Neural progenitor cell (in vitro differentiated cells): ENCODE measurements at regions not wholly inside any gene's neighbourhood (a gene's known extent, or its start where the extent isn't known, plus 50 kb on each side); places are given as distances from the start of the nearest gene placed in this dataset.

ENCODE experiments used
- DNase-seq: peaks from one replicate; pipeline ENCODE4 v3.0.0-alpha.2; 2016; ENCODE audit warnings: low spot score
- H2AFZ ChIP-seq: fragments of 200-600 bp; sonication (generic); replicated peaks from 2 replicates; pipeline ENCODE4 v1.6.1; 2016; ENCODE audit warnings: antibody characterized with exemption
- H3F3A ChIP-seq: fragments of 200-600 bp; sonication (generic); 2 replicates; pipeline ENCODE4 v1.6.1; 2016; ENCODE audit warnings: antibody characterized with exemption, low read depth
- H3K27ac ChIP-seq: fragments of 200-600 bp; sonication (generic); 2 replicates; pipeline ENCODE4 v1.5.1; 2016; ENCODE audit warnings: mild to moderate bottlenecking
- H3K27me3 ChIP-seq: fragments of 200-600 bp; sonication (generic); 2 replicates; pipeline ENCODE4 v1.6.1; 2016; ENCODE audit warnings: mild to moderate bottlenecking, moderate library complexity
- H3K36me3 ChIP-seq: fragments of 200-600 bp; sonication (generic); 2 replicates; pipeline ENCODE4 v1.5.1; 2016
- H3K4me1 ChIP-seq: fragments of 200-600 bp; sonication (generic); 2 replicates; pipeline ENCODE4 v1.6.1; 2016; ENCODE audit warnings: mixed run types
- H3K4me2 ChIP-seq: fragments of 200-600 bp; sonication (generic); 2 replicates; pipeline ENCODE4 v1.6.1; 2016
- H3K4me3 ChIP-seq: fragments of 200-600 bp; sonication (generic); 2 replicates; pipeline ENCODE4 v1.5.1; 2016
- H3K79me2 ChIP-seq: fragments of 200-600 bp; sonication (generic); 2 replicates; pipeline ENCODE4 v1.6.1; 2016; ENCODE audit warnings: low read depth
- H3K9ac ChIP-seq: fragments of 200-600 bp; sonication (generic); 2 replicates; pipeline ENCODE4 v1.6.1; 2016
- H3K9me3 ChIP-seq: fragments of 200-600 bp; sonication (generic); 2 replicates; pipeline ENCODE4 v1.5.1; 2016; ENCODE audit warnings: low read depth
- H4K20me1 ChIP-seq: fragments of 200-600 bp; sonication (generic); 2 replicates; pipeline ENCODE4 v1.6.1; 2016; ENCODE audit warnings: low read depth
- H3K27ac Mint-ChIP-seq: 3 replicates; pipeline ENCODE4 v1.8.0; 2021; ENCODE audit warnings: mixed read lengths
- H3K27me3 Mint-ChIP-seq: 2 replicates; pipeline ENCODE4 v1.8.0; 2022; ENCODE audit warnings: low read depth, mild to moderate bottlenecking, inconsistent platforms, moderate library complexity, mixed read lengths; ENCODE audit not compliant: insufficient read depth
- H3K36me3 Mint-ChIP-seq: 3 replicates; pipeline ENCODE4 v1.8.0; 2021; ENCODE audit warnings: mixed read lengths
- H3K4me1 Mint-ChIP-seq: 3 replicates; pipeline ENCODE4 v1.8.0; 2021; ENCODE audit warnings: mixed read lengths
- H3K4me3 Mint-ChIP-seq: 3 replicates; pipeline ENCODE4 v1.8.0; 2021; ENCODE audit warnings: mild to moderate bottlenecking, moderate library complexity, mixed read lengths
- H3K9me3 Mint-ChIP-seq: 3 replicates; pipeline ENCODE4 v1.8.0; 2020; ENCODE audit warnings: mixed read lengths
- EZH2 ChIP-seq: fragments of 200-600 bp; sonication (generic); IDR thresholded peaks from 2 replicates; pipeline ENCODE4 v1.6.1; 2017; ENCODE audit warnings: antibody characterized with exemption, mild to moderate bottlenecking, moderate library complexity
- EZH2phosphoT487 ChIP-seq: fragments of 200-600 bp; sonication (generic); IDR thresholded peaks from 2 replicates; pipeline ENCODE4 v1.6.1; 2017; ENCODE audit warnings: antibody characterized with exemption
- TF ChIP-seq, protein P1 (sequence below): fragments of 200-600 bp; sonication (generic); IDR thresholded peaks from 2 replicates; pipeline ENCODE4 v1.5.1; 2017; ENCODE audit warnings: antibody characterized with exemption, mild to moderate bottlenecking

DNA sequence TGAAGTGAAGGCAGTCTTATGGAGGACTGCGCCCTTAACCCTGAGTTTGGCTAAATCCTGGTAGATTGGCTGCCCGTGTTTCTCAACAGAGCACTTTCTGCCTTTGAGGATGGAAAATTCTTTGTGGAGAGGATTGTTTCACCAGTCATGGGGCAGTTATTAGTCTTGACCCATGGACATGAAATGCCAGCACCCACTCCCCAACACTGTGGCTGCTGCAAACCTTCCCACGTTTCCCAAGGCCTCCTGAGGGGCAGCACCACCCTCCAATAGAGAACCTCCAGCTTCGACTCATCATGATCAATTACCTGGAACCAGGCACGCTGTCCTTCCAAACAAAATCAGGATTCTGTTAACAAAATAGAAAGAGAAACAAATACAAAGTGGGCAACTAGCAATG lies 117.8 kb downstream of the PXDC1 start:
- H3K36me3 Mint-ChIP-seq = no peaks in the 10 kb centered on the region
- H3K27me3 Mint-ChIP-seq = no peaks in the 10 kb centered on the region

DNA sequence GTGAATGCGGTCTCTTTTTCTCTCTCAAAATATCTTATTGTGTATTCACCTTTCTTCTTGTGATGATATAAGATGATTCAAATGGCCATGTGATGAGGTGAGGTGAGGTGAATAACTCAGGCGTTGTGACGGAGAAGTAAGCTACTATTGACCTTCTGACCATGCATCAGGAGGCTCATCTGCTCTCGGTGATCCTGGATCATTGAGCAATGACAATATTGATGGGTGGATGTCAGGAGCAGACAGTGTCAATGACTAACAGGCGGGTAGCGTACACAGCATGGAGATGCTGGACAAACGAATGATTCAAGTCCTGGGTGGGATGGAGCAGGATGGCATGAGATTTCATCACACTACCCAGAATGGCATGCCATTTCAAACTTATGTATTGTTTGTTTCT lies 119.6 kb downstream of the PXDC1 start:
- Mint-ChIP-seq H3K27me3 (no peaks in the 10 kb centered on the region), H3K4me1 (peaks cover 24% of the 10 kb centered on the region), H3K4me3 (no peak overlapping the region), H3K36me3 (no peaks in the 10 kb centered on the region), H3K27ac (no peak overlapping the region), H3K9me3 (no peaks in the 10 kb centered on the region)
- Histone ChIP-seq H3K4me1 (peaks cover 12% of the 10 kb centered on the region), H3F3A (no peaks in the 10 kb centered on the region), H3K27ac (no peak overlapping the region), H3K79me2 (no peaks in the 10 kb centered on the region), H3K36me3 (no peaks in the 10 kb centered on the region), H4K20me1 (no peaks in the 10 kb centered on the region), H2AFZ (no peak overlapping the region), H3K9ac (no peak overlapping the region), H3K27me3 (no peaks in the 10 kb centered on the region), H3K9me3 (no peaks in the 10 kb centered on the region), H3K4me3 (no peak overlapping the region), H3K4me2 (no peak overlapping the region)
- TF ChIP-seq EZH2phosphoT487 (no peak), EZH2 (no peak)
- TF ChIP-seq, protein P1, sequence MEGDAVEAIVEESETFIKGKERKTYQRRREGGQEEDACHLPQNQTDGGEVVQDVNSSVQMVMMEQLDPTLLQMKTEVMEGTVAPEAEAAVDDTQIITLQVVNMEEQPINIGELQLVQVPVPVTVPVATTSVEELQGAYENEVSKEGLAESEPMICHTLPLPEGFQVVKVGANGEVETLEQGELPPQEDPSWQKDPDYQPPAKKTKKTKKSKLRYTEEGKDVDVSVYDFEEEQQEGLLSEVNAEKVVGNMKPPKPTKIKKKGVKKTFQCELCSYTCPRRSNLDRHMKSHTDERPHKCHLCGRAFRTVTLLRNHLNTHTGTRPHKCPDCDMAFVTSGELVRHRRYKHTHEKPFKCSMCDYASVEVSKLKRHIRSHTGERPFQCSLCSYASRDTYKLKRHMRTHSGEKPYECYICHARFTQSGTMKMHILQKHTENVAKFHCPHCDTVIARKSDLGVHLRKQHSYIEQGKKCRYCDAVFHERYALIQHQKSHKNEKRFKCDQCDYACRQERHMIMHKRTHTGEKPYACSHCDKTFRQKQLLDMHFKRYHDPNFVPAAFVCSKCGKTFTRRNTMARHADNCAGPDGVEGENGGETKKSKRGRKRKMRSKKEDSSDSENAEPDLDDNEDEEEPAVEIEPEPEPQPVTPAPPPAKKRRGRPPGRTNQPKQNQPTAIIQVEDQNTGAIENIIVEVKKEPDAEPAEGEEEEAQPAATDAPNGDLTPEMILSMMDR = no peak
- no peak for DNase-seq

More for the DNA sequence above, 117.8 kb downstream of the PXDC1 start:
- no peak overlapping the region for H3K4me3 ChIP-seq
- Mint-ChIP-seq H3K27ac (no peak overlapping the region), H3K4me1 (peaks cover 9% of the 10 kb centered on the region), H3K9me3 (no peaks in the 10 kb centered on the region), H3K4me3 (no peak overlapping the region)
- no peak overlapping the region for H3K27ac ChIP-seq
- no peaks in the 10 kb centered on the region for H3K9me3 ChIP-seq
- TF ChIP-seq EZH2phosphoT487 (no peak), EZH2 (no peak)
- TF ChIP-seq, protein P1 = no peak
- H3F3A ChIP-seq = no peaks in the 10 kb centered on the region
- H4K20me1 ChIP-seq = no peaks in the 10 kb centered on the region
- no peak overlapping the region for H3K4me2 ChIP-seq
- H3K36me3 ChIP-seq = no peaks in the 10 kb centered on the region
- H3K4me1 ChIP-seq = no peaks in the 10 kb centered on the region
- no peaks in the 10 kb centered on the region for H3K27me3 ChIP-seq
- H3K9ac ChIP-seq = no peak overlapping the region
- no peak for DNase-seq
- no peak overlapping the region for H2AFZ ChIP-seq
- no peaks in the 10 kb centered on the region for H3K79me2 ChIP-seq

DNA sequence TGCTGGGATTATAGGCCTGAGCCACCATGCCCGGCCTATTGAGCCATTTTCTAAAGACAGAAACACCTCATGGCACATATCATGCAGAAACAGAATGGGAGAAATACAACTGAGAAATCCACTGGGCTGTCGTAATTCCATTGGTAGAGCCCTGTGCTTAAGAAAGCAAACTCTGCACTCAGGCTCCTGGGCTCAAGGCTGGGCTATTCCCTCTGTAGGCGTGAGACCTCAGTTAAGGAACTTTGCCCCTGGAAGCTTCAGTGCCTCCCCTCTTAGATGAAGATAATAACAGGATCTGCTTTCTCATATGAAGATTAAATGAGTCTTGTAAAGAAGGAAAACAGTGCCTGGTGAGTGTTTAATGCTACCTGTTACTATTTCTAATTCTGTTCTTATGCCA lies 120.3 kb downstream of the PXDC1 start:
- peaks cover 3% of the 10 kb centered on the region for H3F3A ChIP-seq
- no peak overlapping the region for H3K27ac ChIP-seq
- H3K27me3 Mint-ChIP-seq = no peaks in the 10 kb centered on the region
- no peak overlapping the region for H3K4me3 ChIP-seq
- TF ChIP-seq EZH2phosphoT487 (no peak), EZH2 (no peak)
- TF ChIP-seq, protein P1 = no peak
- peaks cover 27% of the 10 kb centered on the region for H3K4me1 Mint-ChIP-seq
- H3K9me3 Mint-ChIP-seq = no peaks in the 10 kb centered on the region
- H3K4me3 Mint-ChIP-seq = no peak overlapping the region
- H3K9ac ChIP-seq = no peak overlapping the region
- no peak overlapping the region for H3K27ac Mint-ChIP-seq
- no peak for DNase-seq
- no peaks in the 10 kb centered on the region for H4K20me1 ChIP-seq
- peaks cover 17% of the 10 kb centered on the region for H3K4me1 ChIP-seq
- H3K27me3 ChIP-seq = no peaks in the 10 kb centered on the region
- no peaks in the 10 kb centered on the region for H3K79me2 ChIP-seq
- H3K36me3 Mint-ChIP-seq = no peaks in the 10 kb centered on the region
- H3K9me3 ChIP-seq = no peaks in the 10 kb centered on the region
- no peak overlapping the region for H3K4me2 ChIP-seq
- H2AFZ ChIP-seq = no peak overlapping the region
- no peaks in the 10 kb centered on the region for H3K36me3 ChIP-seq
